Midbrain (tissue), 1 donor: ENCODE measurements at regions not wholly inside any gene's neighbourhood (a gene's known extent, or its start where the extent isn't known, plus 50 kb on each side); places are given as distances from the start of the nearest gene placed in this dataset.

Experiments
- DNase-seq: peaks from one replicate; lab custom pipeline; 2025; lab: John Stamatoyannopoulos, UW

DNA sequence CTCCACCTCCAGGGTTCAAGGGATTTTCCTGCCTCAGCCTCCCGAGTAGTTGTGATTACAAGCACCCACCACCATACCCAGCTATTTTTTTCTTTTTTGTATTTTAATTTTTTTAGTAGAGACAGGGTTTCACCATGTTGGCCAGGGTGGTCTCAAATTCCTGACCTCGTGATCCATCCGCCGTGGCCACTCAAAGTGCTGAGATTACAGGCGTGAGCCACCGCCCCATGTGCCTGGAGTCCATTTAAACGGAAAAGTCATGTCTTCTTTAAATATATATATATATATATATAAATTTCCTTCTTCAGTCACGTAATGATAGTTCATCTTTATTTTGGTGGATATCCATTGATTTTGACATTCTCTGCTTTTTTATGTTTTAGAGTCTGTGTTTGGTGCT, 264.0 kb upstream of the PITX2 start:
- DNase-seq: no peak

DNA sequence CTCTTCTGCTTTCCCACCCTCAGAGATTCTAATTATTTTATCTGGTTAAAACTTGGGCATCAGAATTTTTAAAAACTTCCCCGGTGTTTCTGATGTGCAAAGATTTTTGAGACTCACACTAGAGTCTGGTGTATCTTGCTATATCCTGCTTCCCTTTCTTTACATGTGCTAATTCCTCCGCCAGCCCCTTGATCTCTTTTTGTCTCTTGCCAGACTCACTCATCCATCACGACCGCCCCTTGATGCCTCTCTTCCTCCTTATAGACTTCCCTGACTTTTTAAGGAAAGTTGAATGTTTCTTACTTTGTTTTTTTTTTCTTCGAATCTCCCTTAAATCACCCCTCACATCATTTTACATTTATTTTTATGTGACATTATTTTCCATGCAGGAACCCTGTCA, 274.9 kb upstream of the PITX2 start:
- no peak for DNase-seq

DNA sequence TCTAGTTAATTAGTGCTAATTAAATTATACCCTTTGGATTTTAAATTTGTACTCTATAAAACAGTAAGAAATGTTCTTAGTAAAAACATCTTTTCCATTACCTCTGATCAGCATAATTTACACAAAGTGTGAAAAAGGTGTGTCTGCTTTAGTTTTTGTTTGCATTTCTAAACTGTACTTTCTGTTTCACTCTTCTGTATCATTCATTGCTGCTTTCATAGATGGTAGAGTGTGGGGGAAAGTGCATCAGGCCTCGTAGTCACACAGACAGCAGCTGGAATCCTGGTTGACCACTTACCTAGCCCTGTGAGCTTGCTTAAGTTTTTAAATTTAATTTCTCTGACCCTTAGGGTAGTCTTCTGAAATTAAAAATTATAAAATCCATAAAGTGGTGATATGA, 275.4 kb upstream of the PITX2 start:
- no peak for DNase-seq

DNA sequence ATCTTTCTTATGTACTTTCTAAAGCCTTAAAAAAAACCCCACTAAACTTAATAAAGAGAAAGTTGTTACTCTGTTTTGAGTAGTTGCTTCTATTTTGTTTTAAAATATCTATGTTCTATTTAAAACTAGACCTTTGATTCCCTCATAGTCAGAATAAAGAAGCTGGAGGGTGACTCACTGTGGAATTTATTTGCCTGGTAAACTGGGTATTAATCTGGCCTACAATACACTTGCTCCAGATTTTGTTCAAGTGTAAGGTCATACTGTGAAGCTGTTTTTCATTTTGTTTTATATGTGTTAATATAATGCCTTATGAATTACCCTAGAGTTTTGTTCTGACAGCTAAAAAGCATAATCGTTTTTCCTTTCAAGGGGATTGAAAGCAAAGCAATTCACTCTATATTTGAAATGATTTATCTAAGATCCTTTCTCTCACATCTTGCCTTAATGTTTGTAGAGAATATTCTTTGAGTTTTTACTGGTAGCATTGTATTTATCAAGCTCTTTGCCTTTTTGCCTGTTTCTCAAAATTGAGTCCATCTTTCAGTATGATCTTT, 277.4 kb upstream of the PITX2 start:
- no peak for DNase-seq

DNA sequence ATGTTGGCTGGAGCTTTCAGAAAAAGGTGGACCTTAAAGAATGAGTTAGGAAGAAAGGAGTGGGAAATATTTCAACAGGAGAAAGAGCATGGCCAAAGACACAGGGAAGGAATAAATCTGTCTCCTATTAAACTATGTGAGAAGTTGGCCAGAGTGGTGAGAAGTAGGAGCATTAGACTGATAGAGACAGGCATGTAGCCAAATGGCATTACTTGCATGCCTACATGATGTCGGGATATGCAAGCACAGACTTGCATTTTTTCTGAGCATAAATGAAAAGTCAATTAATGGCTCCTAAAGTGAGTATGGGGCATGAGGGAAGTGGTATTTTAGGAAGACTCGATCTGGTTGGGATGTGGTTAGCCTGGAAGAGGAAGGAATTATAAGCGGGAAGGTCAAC, 279.6 kb upstream of the PITX2 start:
- no peak for DNase-seq

DNA sequence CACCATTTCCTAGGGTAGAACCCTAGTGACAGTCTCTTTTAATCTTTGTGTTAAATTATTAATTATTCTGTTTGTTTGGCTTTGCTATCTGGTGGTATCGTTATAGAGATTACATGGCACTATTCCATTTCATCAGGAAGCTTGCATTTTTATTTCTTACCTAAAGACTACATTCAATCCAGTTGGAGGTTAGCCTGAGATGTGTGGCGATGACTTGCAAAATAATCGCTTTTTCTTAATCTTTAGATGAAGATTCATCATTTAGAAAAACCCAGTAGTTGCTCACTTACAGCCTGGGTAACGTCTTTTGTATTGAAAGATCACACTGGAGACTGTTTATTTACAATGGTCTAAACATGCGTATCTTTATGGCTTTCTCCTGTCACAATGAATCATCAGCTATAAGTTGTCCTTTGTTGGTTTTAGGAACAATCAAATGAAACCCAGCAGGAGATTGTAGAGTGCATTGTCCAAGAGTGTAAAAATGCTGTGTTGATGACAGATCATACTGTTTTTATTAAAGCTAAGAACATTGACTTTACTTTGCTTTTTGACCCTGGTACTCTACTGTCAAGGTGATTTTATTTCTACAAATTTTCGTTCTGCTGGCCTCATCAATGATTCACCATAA, 281.7 kb upstream of the PITX2 start:
- no peak for DNase-seq

DNA sequence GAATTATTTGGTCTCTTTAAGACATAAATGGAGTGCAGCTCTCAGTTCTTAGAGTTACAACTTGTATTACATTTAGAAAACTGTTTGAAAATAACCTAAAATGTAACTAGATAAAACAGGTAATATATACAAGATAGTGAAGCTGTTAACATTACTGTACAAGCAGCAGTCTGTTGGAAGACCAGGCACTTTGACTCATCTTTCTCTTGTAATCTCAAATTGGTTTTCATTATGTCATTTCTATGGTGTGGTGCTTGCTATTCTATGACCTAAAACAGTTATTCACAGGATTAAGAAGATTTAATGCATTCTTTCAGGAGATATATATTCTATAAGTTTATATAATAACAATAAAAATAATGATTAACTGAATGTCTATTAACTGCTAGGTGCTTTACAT, 282.5 kb upstream of the PITX2 start:
- no peak for DNase-seq

DNA sequence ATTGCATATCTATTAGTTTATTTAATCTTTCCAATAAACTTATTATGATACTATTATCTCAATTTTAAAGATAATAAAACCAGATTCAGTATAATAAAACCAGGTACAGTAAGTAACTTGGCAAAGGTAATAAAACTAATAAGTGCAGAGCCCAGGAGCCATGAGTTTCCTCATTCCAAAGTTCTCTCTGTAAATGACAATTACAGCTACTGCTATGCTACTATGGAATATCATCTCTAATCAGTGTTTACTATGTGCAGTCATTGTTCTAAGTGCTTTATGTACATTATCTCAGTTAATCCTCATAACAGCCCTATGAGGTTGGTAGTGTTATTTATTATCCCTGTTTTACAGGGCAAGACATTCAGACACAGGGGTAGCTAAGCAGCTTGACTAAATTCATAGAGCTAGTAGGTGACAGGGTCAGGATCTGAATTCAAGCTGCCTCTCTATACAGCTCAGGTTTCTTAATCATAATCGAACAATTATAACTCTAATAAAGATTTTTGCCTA, 285.0 kb upstream of the PITX2 start:
- DNase-seq: no peak

DNA sequence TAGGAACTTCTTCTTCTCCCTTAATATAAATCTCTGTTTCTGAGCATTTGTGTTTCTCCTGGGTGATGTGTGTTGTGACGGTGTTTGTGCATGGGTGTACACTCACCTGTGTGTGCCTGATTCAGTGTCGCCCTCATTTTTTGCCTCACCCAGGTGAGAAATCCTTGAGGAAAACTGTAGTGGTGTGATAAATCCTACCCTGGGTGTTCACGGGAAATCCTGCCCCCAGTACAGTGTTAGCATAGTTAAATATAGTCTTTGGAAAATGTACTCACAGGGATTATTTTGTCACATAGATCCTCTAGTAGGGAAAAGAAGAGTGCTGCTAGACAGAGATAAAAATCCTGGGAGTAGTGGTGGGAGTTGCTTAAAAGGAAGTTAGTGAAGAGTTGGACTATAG, 291.9 kb upstream of the PITX2 start:
- DNase-seq: no peak

DNA sequence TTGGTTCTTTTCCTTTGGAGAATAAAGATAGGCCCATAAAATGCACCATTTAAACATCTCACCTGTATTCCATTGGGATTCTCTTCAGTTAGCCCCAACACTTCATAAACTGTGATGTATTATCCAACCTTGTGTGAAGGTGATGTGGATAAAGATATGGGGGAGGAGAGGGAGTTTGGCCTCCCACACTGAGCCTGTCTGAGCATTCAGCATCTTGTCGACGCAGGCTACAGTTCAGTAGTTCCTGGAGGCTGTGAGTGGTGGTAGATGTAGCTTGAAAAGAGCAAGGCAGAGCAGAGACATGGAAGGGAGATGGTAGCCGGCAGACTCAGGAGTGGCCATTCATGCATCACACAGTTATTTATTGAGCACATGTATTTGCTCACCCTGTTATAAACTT, 292.4 kb upstream of the PITX2 start:
- DNase-seq: no peak

DNA sequence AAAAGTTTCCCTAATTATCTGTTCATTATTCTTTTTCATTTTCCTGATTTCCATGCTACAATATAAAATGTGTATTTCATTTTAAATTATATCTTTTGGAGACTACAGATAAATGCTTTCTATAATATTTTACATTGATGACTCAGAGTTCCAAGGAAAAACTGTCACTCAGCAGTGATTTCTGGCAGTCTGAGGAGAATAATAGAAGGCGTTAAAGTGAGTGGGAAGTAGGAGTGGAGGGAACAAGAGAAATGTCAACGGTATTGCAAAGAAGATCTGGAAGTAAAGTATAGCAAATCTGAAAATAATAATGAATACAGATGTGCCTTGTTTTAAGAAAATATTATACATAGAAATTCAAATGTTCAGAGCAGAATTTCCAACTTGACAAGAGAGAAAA, 293.6 kb upstream of the PITX2 start:
- no peak for DNase-seq

DNA sequence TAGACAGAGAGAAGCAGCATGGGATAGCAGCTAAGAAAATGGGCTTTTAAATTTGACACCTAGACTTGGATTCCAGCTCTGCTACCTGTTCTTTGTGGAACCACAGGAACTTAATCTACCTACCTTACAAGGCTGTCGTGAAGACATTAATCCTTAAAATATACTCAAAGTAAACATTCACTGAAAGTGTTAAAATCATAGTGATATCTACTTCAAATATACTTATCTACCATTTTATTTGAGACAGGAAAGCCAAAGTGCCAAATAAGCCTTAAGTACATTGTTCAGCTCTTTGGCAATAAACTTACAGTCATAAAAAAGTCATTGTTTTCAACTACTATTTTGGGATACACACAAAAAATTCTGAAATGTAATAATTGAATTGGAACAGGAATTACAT, 295.0 kb upstream of the PITX2 start:
- no peak for DNase-seq

DNA sequence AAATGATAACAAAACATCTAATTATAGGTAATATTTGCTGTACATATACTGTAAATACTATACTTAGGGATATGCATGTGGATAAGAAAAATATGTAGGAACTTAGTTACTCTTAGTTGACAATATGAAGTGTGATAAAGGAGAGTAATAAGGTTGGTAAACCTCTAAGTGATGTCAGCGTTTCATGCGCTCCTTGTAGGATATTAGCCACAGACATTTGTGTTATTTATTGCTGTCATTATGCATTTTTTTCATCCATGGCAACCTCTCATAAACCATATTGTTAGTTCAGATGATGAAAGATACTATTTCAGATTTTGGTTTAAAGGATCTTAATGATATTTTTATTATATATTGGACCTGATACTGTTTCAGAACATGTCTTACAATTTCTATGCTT, 298.1 kb upstream of the PITX2 start:
- DNase-seq: no peak

DNA sequence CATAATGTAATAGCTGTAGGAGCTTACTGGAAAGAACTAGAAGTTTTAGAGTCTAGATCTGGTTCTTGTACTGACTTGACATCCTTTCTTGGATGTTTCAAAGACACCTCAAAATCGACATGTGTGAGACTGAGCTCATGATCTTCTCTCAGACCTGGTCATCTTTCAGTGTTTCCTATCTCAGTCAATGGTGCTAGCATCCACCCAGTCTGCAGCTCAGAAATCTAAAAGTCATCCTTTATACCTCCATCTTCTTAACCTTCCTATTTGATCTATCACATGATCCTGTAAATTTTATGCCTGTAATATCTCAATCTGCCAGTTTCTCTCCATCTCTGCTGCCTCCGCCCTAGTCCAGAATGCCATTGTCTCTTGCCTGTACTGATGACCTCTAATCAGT, 301.9 kb upstream of the PITX2 start:
- DNase-seq: no peak

DNA sequence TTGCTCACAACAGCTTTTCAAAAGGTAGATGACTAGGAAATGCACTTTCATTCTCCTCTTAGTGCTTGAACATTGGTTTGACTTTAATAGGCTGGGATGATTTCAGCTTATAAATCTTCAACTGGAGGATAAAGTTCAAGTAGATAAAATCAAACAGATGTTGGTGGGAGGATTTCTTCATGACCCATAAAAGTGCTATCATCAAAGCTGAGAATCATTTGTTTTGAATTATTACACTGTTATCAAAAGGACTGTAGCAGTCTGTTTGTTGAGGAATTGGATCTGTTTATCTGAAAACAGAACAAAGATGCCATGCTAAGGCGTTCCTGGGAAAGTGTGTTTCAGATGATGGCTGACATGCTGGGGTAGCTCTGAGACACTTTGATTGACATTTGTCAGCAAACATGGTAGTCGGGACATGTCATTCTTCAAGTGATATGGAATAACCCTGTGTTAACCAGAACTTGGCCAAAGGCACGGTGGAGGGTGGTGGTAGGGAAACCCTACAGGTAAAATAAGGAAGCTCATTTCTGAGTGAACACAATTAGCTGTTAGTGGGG, 304.0 kb upstream of the PITX2 start:
- DNase-seq: no peak

DNA sequence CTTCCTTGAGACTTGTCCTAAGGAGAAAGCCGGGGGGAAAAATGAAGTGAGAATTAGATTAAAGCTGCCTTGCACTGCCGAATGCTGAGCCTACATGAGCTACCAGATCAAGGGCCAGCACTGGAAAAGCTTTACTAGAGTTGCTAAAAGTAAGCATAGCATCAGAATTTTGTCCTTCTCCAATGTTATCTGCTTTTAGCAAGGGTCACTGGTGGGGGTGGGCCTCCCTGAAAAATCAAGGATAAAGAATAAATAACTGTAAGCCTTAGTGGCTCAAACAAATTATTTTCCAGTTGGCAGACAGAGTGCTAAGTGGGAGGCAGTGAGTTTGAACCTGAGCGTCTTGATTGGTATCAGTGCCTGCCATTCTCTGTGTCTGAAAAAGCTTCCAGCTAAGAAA, 310.5 kb upstream of the PITX2 start:
- DNase-seq: no peak

DNA sequence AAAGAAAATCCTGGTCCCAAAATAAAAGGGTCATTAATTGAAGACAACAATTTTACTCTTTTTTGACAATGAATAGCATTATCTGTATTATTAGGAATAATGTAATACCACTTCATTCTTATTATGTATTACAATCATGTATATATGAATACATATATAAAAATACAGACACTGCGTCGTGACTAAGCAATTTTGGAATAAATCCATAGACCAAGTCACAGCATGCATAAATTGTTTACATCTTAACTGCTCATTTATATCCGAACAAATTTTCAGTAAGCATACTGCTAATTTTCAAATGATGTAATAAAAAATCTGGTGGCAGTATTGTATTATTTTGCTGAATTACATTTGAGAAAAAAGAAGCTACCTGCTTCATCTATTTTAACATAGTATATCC, 321.6 kb upstream of the PITX2 start:
- no peak for DNase-seq

DNA sequence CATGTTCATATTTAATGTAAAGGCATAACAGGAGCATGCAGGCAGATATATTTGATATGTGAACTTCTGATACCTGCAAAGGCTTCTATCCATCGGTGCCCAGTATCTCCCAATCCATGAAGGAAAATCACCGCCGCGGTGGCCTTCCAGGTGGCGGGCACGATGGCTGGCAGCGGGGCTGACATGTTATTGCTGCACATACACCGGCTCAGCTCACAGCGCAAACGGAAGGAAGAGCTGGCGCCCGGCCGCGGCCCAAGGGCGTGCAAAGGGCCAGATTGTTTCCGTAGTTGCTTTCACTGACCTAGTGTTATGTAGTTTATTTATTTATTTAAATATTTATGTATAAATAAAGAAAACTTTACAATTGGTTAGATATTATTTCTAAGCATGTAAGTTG, 322.7 kb upstream of the PITX2 start:
- no peak for DNase-seq

DNA sequence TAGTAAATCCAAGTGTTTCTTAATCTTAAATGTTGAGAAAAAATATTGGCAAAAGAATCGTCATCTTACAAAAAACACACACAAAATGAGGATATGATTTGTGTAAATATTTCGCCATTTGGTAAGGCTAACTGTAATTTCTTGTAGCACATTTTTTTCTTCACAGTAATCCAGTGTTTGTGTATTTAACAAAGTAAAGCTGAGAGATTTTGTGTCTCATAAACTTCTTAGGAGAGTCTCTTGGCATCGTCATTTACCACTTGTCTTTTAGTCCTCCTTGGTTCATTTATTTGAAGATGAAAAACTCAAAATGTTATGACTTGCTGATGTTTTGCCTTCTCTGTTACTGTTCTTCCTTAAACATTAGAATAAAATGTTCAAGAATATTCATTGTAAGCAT, 326.7 kb upstream of the PITX2 start:
- no peak for DNase-seq

DNA sequence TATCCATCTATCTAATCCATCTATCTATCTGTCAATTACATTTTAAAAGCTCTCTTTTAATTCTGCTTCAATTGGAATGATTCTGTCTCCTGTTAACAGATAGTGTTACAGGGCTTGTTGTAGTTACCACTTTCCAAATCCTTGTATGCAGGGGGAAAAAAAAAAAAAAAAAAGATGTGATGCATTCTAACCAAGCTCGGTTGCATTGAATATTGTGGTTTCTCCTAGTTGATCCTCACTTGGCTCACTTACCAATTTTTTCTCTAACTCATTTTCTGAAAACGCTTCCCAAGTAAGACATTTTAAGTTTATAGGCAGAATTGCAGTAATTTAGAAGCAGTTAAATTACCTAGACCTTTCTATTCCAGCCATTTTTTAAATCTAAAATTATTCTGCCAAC, 327.9 kb upstream of the PITX2 start:
- DNase-seq: no peak

DNA sequence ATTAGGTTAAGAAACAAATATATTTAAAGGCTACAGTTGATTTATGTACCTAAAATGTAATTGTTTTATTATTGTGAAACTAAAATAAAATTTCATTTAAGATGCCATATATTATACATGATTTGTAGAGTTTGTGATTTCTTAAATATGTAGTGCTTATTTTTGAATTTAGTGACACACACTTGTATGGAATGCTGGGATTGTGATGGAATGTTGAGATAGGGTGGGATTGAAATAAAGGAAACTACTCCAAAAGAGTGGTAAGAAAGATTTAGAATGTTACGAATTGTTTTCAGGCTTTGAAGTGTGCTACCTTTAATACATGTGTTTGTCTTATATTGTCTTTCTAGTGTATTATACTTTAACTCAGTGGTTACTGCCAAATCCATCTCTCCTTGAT, 330.3 kb upstream of the PITX2 start:
- no peak for DNase-seq

DNA sequence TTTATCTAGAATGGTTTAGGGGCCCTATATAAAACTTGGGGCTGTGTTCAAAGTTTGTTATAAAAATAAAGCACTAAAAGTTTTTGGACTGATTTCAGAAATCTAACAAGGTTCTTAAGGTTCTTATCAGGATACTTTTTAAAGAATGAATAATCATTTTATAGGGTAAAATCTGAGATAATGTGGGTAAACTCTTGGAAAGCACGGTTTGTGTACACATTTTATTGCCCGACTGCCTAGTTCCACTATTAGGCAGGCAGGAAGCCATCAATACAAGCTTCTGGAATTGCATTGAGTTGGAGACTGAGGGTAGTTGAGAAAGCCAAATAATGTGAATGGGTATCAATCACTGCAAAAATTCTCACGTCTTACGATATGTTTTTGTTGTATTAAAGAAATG, 331.0 kb upstream of the PITX2 start:
- DNase-seq: no peak

DNA sequence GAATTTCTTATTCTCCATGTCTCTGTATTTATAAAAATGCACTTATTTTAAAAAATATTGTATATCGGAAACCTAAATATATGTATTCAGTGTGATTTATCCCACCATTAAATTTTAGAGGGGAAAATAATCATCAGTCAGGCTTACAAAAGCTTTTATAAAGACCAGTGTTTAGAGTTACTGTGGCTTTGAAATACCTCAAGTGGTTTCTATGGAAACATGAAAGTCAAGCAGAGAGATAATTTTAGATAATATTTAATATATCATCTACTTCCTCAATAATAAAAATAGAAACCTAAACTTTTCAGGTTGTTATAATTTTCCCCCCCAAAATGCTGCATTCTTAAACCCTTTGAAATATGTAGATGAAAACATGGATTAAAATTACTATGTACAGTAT, 332.9 kb upstream of the PITX2 start:
- no peak for DNase-seq

DNA sequence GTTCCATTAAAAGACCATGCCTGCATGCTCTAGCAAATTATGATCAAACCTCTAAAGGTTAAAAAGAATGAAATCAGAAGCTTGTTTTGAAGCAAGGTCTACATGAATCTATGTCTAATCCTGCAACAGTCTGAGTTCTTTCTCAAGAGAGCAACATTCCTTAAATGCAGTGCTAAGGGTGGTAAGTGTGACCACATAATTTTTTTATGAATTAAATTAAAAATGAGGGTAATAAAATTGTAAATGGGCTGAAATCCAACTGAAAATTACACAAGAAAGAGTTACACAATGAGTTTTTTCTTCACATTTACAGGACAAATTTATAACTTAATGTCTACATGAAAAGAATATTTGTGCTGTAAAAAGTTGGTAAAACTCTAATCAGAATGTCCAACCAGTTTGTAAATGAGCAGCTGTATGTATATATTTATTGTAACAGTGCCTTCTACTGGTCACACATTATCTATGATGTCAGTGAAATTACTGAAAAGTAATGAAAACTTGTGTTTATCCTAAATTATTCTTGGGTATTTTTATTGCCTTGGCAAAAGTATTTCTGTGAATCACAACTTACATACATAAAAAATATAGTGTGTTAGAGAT, 336.3 kb upstream of the PITX2 start:
- no peak for DNase-seq
